ENCODE measurements at regions not wholly inside any gene's neighbourhood (a gene's known extent, or its start where the extent isn't known, plus 50 kb on each side); places are given as distances from the start of the nearest gene placed in this dataset.

DNA sequence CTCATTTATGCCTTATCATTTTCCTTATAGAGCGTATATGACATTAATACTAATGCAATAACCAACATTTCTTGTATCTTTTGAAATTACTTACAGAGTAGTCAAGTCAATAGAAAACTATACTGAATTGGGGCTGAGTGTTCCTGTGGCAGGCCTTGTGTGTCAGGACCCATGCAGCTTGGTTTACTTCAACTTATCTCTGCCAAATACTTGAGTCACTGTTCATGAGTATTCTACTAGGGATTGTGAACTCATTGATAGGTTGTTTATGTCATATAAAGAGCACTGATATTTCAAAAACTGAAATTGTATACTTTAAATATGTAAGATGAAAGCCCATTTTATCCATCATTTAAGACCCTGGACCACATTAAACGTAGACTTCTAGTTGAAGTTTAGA is 688.6 kb upstream of the SLITRK1 start:
- POLR2A ChIA-PET (ENCODE audit: low non-redundant PET): no interaction called here
- H3K4me1 ChIP-seq (ENCODE audit: insufficient read depth, low read length, poor library complexity, severe bottlenecking): no peaks in the 10 kb centered on the region
- CTCF ChIA-PET: no interaction called here
- H3K27me3 ChIP-seq (replicated peaks; ENCODE audit: insufficient read depth, low read depth, low read length, poor library complexity): no peaks in the 10 kb centered on the region
- no peak overlapping the region for H3K27ac ChIP-seq (ENCODE audit: low read depth, low read length, poor library complexity, severe bottlenecking)
- intact Hi-C loops (cut with micrococcal nuclease; ENCODE audit: unreplicated experiment): no loop called here
- no peaks in the 10 kb centered on the region for H3K9me3 ChIP-seq (ENCODE audit: low read depth, low read length, poor library complexity, severe bottlenecking)
- TF ChIP-seq, protein P1, sequence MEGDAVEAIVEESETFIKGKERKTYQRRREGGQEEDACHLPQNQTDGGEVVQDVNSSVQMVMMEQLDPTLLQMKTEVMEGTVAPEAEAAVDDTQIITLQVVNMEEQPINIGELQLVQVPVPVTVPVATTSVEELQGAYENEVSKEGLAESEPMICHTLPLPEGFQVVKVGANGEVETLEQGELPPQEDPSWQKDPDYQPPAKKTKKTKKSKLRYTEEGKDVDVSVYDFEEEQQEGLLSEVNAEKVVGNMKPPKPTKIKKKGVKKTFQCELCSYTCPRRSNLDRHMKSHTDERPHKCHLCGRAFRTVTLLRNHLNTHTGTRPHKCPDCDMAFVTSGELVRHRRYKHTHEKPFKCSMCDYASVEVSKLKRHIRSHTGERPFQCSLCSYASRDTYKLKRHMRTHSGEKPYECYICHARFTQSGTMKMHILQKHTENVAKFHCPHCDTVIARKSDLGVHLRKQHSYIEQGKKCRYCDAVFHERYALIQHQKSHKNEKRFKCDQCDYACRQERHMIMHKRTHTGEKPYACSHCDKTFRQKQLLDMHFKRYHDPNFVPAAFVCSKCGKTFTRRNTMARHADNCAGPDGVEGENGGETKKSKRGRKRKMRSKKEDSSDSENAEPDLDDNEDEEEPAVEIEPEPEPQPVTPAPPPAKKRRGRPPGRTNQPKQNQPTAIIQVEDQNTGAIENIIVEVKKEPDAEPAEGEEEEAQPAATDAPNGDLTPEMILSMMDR (conservative IDR thresholded peaks at IDR 0.05; ENCODE audit: low read depth, low read length): no peak
- TF ChIP-seq EZH2 (IDR thresholded peaks at IDR 0.05; ENCODE audit: borderline replicate concordance, low read depth, low read length, poor library complexity, severe bottlenecking): no peak
- H3K4me3 ChIP-seq (ENCODE audit: low read depth, low read length, poor library complexity, severe bottlenecking): no peak overlapping the region
- DNase-seq (ENCODE audit: low spot score): no peak
- H3K36me3 ChIP-seq (ENCODE audit: insufficient read depth, low read length, poor library complexity, severe bottlenecking): no peaks in the 10 kb centered on the region
- BruUV-seq (replicated peaks): no TSS peak

DNA sequence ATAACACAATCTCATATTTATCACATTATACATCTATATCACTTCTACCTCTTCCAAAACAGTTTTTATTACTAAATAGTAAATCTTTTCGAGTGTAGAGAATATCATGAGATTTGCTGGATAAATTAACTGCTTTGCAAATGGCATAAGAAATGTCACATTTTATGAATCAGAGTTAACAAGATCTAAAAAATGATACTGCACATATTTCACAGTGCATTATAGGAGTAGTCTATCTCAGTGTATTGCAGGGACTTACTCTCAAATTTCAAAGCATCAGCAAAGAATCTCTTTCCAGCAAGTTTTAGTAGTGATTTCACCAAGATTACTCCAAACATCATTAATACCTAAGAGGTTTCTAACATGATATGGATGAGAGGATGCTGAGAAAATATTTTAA is 687.1 kb upstream of the SLITRK1 start:
- POLR2A ChIA-PET (ENCODE audit: low non-redundant PET): no interaction called here
- no peaks in the 10 kb centered on the region for H3K4me1 ChIP-seq (ENCODE audit: insufficient read depth, low read length, poor library complexity, severe bottlenecking)
- no peak for DNase-seq (ENCODE audit: low spot score)
- no peak overlapping the region for H3K4me3 ChIP-seq (ENCODE audit: low read depth, low read length, poor library complexity, severe bottlenecking)
- intact Hi-C loops (cut with micrococcal nuclease; ENCODE audit: unreplicated experiment): no loop called here
- H3K27ac ChIP-seq (ENCODE audit: low read depth, low read length, poor library complexity, severe bottlenecking): no peak overlapping the region
- CTCF ChIA-PET: no interaction called here
- no peaks in the 10 kb centered on the region for H3K9me3 ChIP-seq (ENCODE audit: low read depth, low read length, poor library complexity, severe bottlenecking)
- TF ChIP-seq, protein P1 (conservative IDR thresholded peaks at IDR 0.05; ENCODE audit: low read depth, low read length): no peak
- TF ChIP-seq EZH2 (IDR thresholded peaks at IDR 0.05; ENCODE audit: borderline replicate concordance, low read depth, low read length, poor library complexity, severe bottlenecking): no peak
- no peaks in the 10 kb centered on the region for H3K36me3 ChIP-seq (ENCODE audit: insufficient read depth, low read length, poor library complexity, severe bottlenecking)
- BruUV-seq (replicated peaks): no TSS peak
- no peaks in the 10 kb centered on the region for H3K27me3 ChIP-seq (replicated peaks; ENCODE audit: insufficient read depth, low read depth, low read length, poor library complexity)

DNA sequence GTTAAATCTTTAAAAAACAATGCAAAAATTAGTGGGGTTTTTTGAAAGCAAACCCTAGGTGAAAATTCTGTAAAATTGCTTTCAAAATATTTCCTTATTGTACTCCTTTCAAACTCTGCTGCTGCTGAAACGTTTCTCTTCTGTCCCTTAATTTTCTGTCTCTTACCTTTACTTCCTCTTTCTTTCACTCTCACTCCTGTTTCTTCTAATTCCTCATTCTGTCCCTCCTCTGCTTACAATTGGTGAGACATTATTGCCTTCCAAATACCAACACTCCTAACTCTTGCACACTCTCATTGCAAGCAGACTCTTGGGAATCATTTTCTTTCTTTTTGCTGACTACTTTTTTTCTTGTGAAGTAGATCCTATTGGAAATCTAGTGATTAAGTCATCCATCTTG is 685.6 kb upstream of the SLITRK1 start:
- Histone ChIP-seq H3K4me1 (ENCODE audit: insufficient read depth, low read length, poor library complexity, severe bottlenecking) (no peaks in the 10 kb centered on the region), H3K27me3 (replicated peaks; ENCODE audit: insufficient read depth, low read depth, low read length, poor library complexity) (no peaks in the 10 kb centered on the region), H3K9me3 (ENCODE audit: low read depth, low read length, poor library complexity, severe bottlenecking) (no peaks in the 10 kb centered on the region), H3K27ac (ENCODE audit: low read depth, low read length, poor library complexity, severe bottlenecking) (no peak overlapping the region), H3K4me3 (ENCODE audit: low read depth, low read length, poor library complexity, severe bottlenecking) (no peak overlapping the region), H3K36me3 (ENCODE audit: insufficient read depth, low read length, poor library complexity, severe bottlenecking) (no peaks in the 10 kb centered on the region)
- ChIA-PET CTCF (no interaction called here), POLR2A (ENCODE audit: low non-redundant PET) (no interaction called here)
- TF ChIP-seq, protein P1 (conservative IDR thresholded peaks at IDR 0.05; ENCODE audit: low read depth, low read length): no peak
- TF ChIP-seq EZH2 (IDR thresholded peaks at IDR 0.05; ENCODE audit: borderline replicate concordance, low read depth, low read length, poor library complexity, severe bottlenecking): no peak
- no peak for DNase-seq (ENCODE audit: low spot score)
- intact Hi-C loops (cut with micrococcal nuclease; ENCODE audit: unreplicated experiment): no loop called here
- no TSS peak for BruUV-seq (replicated peaks)
